GM12878 (cell line): ENCODE measurements at regions not wholly inside any gene's neighbourhood (a gene's known extent, or its start where the extent isn't known, plus 50 kb on each side); places are given as distances from the start of the nearest gene placed in this dataset.

Experiments used
- BCLAF1 ChIP-seq: fragments of 450-650 bp; IDR thresholded peaks from 2 replicates; pipeline ENCODE4 v1.6.1; 2017; ENCODE audit warnings: antibody characterized with exemption, mild to moderate bottlenecking, moderate library complexity
- EP300 ChIP-seq, 2 experiments: fragments of 150-350 bp in 1 of 2; IDR thresholded peaks; 2 replicates each; pipeline ENCODE4 v1.6.1; 2011 to 2012; ENCODE audit warnings: low read depth in 2 of 2, low read length in 2 of 2, borderline replicate concordance in 1 of 2, improper control_type of control experiment in 1 of 2, inconsistent platforms in 1 of 2; ENCODE audit not compliant: control insufficient read depth in 1 of 2
- EZH2 ChIP-seq: IDR thresholded peaks from 2 replicates; pipeline ENCODE4 v1.6.1; 2012; ENCODE audit warnings: low read depth, mild to moderate bottlenecking, control low read depth, inconsistent platforms, low read length, borderline replicate concordance; ENCODE audit not compliant: control insufficient read depth
- HSF1 ChIP-seq: fragments of 150-350 bp; IDR thresholded peaks from 2 replicates; pipeline ENCODE4 v1.6.1; 2014; ENCODE audit warnings: mild to moderate bottlenecking, low read depth, low read length
- POLR2A ChIP-seq: IDR thresholded peaks from 2 replicates; pipeline ENCODE4 v1.6.1; 2011; ENCODE audit warnings: low read depth, mild to moderate bottlenecking, low read length
- REST ChIP-seq: IDR thresholded peaks from 2 replicates; pipeline ENCODE4 v1.6.1; 2012; ENCODE audit warnings: mild to moderate bottlenecking, low read depth, low read length
- TBL1XR1 ChIP-seq: IDR thresholded peaks from 2 replicates; pipeline ENCODE4 v1.6.1; 2012; ENCODE audit warnings: low read depth, low read length, improper control_type of control experiment
- YY1 ChIP-seq: IDR thresholded peaks from 2 replicates; pipeline ENCODE4 v1.6.1; 2011; ENCODE audit warnings: low read depth, mild to moderate bottlenecking, low read length
- ZBTB33 ChIP-seq: fragments of 450-650 bp; IDR thresholded peaks from 2 replicates; pipeline ENCODE4 v1.6.1; 2017; ENCODE audit warnings: mild to moderate bottlenecking
- TF ChIP-seq, protein P1 (sequence below): IDR thresholded peaks from 2 replicates; pipeline ENCODE4 v1.6.1; 2011; ENCODE audit warnings: low read depth, low read length, improper control_type of control experiment, borderline replicate concordance
- TF ChIP-seq, protein P2 (sequence below), 3 experiments: IDR thresholded peaks in 2 of 3; conservative IDR thresholded peaks in 1 of 3; 2 replicates each; pipeline ENCODE4 v1.5.1; 2011; ENCODE audit warnings: low read depth in 3 of 3, low read length in 3 of 3, mild to moderate bottlenecking in 3 of 3, control low read depth in 2 of 3, moderate library complexity in 2 of 3, inconsistent platforms in 1 of 3, mixed read lengths in 1 of 3; ENCODE audit not compliant: control insufficient read depth in 2 of 3, insufficient read depth in 1 of 3; ENCODE audit errors: extremely low read depth in 1 of 3
- TF ChIP-seq, protein P3 (sequence below): fragments of 450-650 bp; conservative IDR thresholded peaks from 2 replicates; pipeline ENCODE4 v1.6.1; 2017; ENCODE audit warnings: mild to moderate bottlenecking, moderate library complexity

- TF ChIP-seq REST, result no peak
- no peak for TF ChIP-seq TBL1XR1
- TF ChIP-seq HSF1, result no peak
- no peak for TF ChIP-seq BCLAF1
- TF ChIP-seq, protein P1, sequence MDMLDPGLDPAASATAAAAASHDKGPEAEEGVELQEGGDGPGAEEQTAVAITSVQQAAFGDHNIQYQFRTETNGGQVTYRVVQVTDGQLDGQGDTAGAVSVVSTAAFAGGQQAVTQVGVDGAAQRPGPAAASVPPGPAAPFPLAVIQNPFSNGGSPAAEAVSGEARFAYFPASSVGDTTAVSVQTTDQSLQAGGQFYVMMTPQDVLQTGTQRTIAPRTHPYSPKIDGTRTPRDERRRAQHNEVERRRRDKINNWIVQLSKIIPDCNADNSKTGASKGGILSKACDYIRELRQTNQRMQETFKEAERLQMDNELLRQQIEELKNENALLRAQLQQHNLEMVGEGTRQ, result no peak
- TF ChIP-seq, protein P2, sequence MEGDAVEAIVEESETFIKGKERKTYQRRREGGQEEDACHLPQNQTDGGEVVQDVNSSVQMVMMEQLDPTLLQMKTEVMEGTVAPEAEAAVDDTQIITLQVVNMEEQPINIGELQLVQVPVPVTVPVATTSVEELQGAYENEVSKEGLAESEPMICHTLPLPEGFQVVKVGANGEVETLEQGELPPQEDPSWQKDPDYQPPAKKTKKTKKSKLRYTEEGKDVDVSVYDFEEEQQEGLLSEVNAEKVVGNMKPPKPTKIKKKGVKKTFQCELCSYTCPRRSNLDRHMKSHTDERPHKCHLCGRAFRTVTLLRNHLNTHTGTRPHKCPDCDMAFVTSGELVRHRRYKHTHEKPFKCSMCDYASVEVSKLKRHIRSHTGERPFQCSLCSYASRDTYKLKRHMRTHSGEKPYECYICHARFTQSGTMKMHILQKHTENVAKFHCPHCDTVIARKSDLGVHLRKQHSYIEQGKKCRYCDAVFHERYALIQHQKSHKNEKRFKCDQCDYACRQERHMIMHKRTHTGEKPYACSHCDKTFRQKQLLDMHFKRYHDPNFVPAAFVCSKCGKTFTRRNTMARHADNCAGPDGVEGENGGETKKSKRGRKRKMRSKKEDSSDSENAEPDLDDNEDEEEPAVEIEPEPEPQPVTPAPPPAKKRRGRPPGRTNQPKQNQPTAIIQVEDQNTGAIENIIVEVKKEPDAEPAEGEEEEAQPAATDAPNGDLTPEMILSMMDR (IDR thresholded peaks at IDR 0.05 in 2 of 3, conservative IDR thresholded peaks at IDR 0.05 in 1 of 3; ENCODE audit: control insufficient read depth in 2 of 3, extremely low read depth in 1 of 3, insufficient read depth in 1 of 3, low read depth in 3 of 3, low read length in 3 of 3), result no peak
- TF ChIP-seq POLR2A, result no peak
- TF ChIP-seq EP300 (IDR thresholded peaks at IDR 0.05; ENCODE audit: borderline replicate concordance in 1 of 2, control insufficient read depth in 1 of 2, low read depth in 2 of 2, low read length in 2 of 2), result no peak
- no peak for TF ChIP-seq EZH2
- no peak for TF ChIP-seq ZBTB33
- no peak for TF ChIP-seq YY1
- TF ChIP-seq, protein P3, sequence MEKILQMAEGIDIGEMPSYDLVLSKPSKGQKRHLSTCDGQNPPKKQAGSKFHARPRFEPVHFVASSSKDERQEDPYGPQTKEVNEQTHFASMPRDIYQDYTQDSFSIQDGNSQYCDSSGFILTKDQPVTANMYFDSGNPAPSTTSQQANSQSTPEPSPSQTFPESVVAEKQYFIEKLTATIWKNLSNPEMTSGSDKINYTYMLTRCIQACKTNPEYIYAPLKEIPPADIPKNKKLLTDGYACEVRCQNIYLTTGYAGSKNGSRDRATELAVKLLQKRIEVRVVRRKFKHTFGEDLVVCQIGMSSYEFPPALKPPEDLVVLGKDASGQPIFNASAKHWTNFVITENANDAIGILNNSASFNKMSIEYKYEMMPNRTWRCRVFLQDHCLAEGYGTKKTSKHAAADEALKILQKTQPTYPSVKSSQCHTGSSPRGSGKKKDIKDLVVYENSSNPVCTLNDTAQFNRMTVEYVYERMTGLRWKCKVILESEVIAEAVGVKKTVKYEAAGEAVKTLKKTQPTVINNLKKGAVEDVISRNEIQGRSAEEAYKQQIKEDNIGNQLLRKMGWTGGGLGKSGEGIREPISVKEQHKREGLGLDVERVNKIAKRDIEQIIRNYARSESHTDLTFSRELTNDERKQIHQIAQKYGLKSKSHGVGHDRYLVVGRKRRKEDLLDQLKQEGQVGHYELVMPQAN, result no peak
Measured at GRCh38 chr7:142380069-142380468, 122.2 kb upstream of the PRSS58 start.
